Spinal cord (tissue), 9 donors: ENCODE measurements at regions not wholly inside any gene's neighbourhood (a gene's known extent, or its start where the extent isn't known, plus 50 kb on each side); places are given as distances from the start of the nearest gene placed in this dataset.
"Not testable (repeated sequence)": the region's sequence is repeated elsewhere in the genome, so short reads cannot be mapped to it uniquely, and the experiment has no call there.

ENCODE experiments used
- DNase-seq, 6 donors: peaks; one replicate each; pipeline versions ENCODE4 v3.0.0 to v3.0.0-alpha.2; 2013 to 2015; ENCODE audit warnings: low spot score in 6 of 6, low read depth in 4 of 6
- H3K27ac ChIP-seq: one replicate; pipeline ENCODE4 v1.5.1; 2013; ENCODE audit warnings: low read depth, low read length, control low read depth
- H3K27me3 ChIP-seq: one replicate; pipeline ENCODE4 v1.6.1; 2013; ENCODE audit warnings: low read length; ENCODE audit not compliant: control insufficient read depth, insufficient read depth
- H3K36me3 ChIP-seq: one replicate; pipeline ENCODE4 v1.6.1; 2013; ENCODE audit warnings: low read length; ENCODE audit not compliant: control insufficient read depth, insufficient read depth
- H3K4me1 ChIP-seq: one replicate; pipeline ENCODE4 v1.6.1; 2013; ENCODE audit warnings: low read length; ENCODE audit not compliant: control insufficient read depth, insufficient read depth
- H3K4me3 ChIP-seq: one replicate; pipeline ENCODE4 v1.5.1; 2013; ENCODE audit warnings: low read depth, low read length, control low read depth
- H3K9me3 ChIP-seq: one replicate; pipeline ENCODE4 v1.6.1; 2013; ENCODE audit warnings: low read length; ENCODE audit not compliant: control insufficient read depth, insufficient read depth
- WGBS: methylation state at CpG from one replicate; pipeline ENCODE4 v1.1.5; 2013; ENCODE audit warnings: missing lambda C conversion rate; ENCODE audit not compliant: insufficient coverage; 5-methylcytosine and 5-hydroxymethylcytosine counted together
- donor health status: healthy.

DNA sequence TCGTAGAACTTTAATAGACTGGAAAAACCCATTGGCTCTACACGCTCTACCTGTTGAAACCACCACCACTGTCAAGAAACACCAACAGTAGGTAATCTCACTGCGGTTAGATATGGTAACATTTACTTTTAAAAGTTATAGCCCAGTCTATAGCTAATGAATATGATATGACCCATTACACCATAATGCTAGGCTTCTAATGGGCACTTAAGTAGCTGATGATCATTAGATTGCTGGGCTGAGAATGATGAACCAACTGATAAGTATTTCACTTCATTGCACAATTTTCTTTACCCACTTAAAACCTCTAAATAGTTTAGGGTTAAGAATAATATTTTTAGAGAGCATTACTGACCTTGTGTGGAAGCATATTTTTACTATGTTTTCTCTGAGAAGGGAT is 788.9 kb upstream of the CA10 start:
- no peaks in the 10 kb centered on the region for H3K36me3 ChIP-seq
- DNase-seq = no peak
- no peaks in the 10 kb centered on the region for H3K4me1 ChIP-seq
- WGBS = no CpG with 5 or more reads among the region's 3 CpGs
- H3K27ac ChIP-seq = no peak overlapping the region
- no peaks in the 10 kb centered on the region for H3K9me3 ChIP-seq
- no peak overlapping the region for H3K4me3 ChIP-seq
- no peaks in the 10 kb centered on the region for H3K27me3 ChIP-seq

DNA sequence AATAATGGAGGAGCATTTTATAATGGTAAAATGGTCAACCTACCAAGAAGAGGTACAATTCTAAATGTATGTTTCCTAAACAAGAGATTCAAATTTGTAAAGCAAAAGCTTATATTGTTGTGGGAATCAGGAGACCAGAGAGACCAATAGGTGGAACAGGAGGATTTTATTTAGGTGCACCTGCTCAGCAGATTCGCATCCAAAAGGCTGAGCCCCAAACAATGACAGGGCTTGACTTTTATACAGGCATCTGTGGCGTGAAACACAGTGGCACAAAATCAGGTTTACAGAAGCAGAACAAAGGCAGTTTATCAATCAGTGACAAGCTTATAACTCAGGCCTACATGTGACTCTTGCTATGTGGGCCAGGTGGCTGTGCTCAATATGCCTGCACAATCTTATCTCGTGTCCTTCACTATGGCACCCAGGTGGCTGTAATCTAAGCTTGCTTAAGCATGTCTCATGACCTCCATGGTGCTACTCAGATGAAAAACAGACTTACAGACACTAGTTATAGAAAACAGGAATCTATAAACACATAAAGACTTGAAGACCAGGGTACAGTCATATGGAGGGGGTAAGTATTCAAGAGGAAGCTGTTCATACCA is 780.2 kb upstream of the CA10 start:
- Histone ChIP-seq H3K27me3 (no peaks in the 10 kb centered on the region), H3K9me3 (no peaks in the 10 kb centered on the region), H3K4me3 (no peak overlapping the region), H3K27ac (no peak overlapping the region), H3K36me3 (no peaks in the 10 kb centered on the region), H3K4me1 (no peaks in the 10 kb centered on the region)
- WGBS = 93% methylated on average over 3 of the region's 3 CpGs
- DNase-seq = no peak

DNA sequence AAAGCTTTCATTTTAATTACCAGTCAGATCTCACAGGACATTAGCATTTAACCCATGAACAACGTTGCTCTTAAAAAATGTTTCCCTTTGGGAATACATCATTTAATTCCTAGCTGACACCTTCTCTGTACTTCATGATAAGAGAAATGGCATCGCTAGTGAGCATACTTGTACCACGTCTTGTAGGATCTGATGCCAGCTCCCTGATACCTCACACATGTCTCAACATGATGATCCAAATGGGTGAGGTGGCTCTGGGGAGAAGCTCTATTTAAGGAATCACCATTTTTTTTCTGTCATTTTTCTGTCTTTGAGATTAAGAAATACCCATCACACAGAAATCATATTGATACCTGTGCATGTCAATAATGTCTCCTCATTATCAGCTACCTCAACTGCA is 772.1 kb upstream of the CA10 start:
- H3K27ac ChIP-seq = no peak overlapping the region
- H3K36me3 ChIP-seq = no peaks in the 10 kb centered on the region
- H3K4me1 ChIP-seq = no peaks in the 10 kb centered on the region
- WGBS = 100% methylated on average over 1 of the region's 3 CpGs
- H3K9me3 ChIP-seq = no peaks in the 10 kb centered on the region
- H3K4me3 ChIP-seq = no peak overlapping the region
- H3K27me3 ChIP-seq = no peaks in the 10 kb centered on the region
- peak in 1 of 6 donors; percentile 3 for DNase-seq

DNA sequence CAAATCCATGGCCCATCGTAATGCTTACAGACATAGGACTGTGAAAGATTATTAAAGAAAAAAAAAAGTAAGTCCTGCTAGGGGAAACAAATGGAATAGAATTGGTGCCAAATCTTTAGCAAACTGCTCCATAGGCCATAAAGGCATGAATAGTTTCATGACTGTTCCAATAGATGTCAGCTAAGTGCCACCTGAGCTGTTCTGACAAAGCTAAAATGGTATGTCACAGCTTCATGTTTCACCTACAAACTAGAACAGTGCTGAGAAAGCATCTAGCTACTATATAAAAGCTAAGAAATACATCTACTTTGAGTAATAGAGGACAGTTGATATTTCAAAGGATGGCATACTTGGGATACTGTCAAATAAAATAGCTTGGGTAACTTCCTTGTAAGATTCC is 771.6 kb upstream of the CA10 start:
- WGBS = no CpG with 5 or more reads among the region's 1 CpG

DNA sequence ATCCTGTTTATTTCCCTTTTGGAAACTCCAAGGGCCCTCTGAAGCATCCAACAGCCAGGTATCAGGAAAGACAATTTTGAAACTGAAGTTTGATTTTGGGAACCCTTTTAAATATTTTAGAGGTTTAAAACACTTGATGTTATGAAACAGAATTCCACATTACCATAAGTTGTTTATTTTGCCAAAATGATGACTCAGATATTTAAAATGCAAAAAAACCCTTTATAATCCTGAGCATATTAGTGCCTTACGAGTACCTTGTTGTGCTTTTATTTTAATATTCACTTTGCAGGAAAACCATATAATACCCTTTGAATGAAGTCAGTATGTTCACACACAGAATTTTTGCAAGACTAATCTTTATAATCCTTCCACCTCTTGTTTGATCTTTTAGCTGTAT is 765.1 kb upstream of the CA10 start:
- H3K36me3 ChIP-seq = no peaks in the 10 kb centered on the region
- H3K27me3 ChIP-seq = no peaks in the 10 kb centered on the region
- no peaks in the 10 kb centered on the region for H3K9me3 ChIP-seq
- DNase-seq = no peak
- no peak overlapping the region for H3K4me3 ChIP-seq
- no peaks in the 10 kb centered on the region for H3K4me1 ChIP-seq
- no CpG with 5 or more reads among the region's 1 CpG for WGBS
- H3K27ac ChIP-seq = no peak overlapping the region

More for the DNA sequence above, 771.6 kb upstream of the CA10 start:
- Histone ChIP-seq H3K4me1 (no peaks in the 10 kb centered on the region), H3K9me3 (no peaks in the 10 kb centered on the region), H3K27me3 (no peaks in the 10 kb centered on the region), H3K36me3 (no peaks in the 10 kb centered on the region), H3K27ac (no peak overlapping the region), H3K4me3 (no peak overlapping the region)
- no peak for DNase-seq

DNA sequence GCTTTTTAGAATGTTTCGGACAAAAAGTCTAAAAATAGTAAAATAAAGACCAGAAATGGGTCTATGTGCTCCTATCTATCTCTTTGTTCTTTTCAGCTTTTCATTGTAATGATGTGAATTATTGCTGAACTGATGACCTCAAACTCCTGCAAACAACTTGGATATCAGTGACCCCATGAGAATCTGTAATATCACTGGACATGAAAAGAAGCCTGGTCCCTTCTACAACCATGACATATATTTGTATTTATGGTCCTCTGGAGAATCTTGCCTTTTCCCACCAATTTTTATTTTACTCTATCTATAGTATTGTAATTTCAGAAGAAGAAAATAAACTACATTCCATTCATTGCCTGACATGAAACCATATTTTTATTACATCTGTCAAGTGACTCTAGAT is 740.7 kb upstream of the CA10 start:
- no peak for DNase-seq
- no peak overlapping the region for H3K4me3 ChIP-seq
- no peaks in the 10 kb centered on the region for H3K4me1 ChIP-seq
- no peaks in the 10 kb centered on the region for H3K9me3 ChIP-seq
- no peaks in the 10 kb centered on the region for H3K36me3 ChIP-seq
- H3K27me3 ChIP-seq = no peaks in the 10 kb centered on the region
- WGBS = no CpG with 5 or more reads among the region's 1 CpG
- H3K27ac ChIP-seq = no peak overlapping the region

DNA sequence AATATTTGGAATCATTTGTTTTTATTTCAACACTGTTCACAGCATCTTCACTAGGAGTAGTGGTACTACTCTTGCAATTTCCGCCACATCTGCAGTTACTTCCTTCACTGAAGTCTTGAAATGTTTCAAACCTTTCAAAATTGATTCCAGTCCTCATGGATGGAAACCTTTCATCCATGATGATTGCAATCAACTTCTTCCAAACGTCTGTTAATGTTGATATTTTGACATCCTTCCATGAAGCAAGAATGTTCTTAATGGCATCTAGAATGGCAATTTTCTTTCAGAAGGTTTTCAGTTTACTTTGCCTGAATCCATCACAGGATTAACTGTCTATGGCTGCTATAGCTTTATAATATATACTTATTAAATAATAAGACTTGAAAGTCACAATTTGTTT is 736.8 kb upstream of the CA10 start:
- H3K4me1 ChIP-seq = no peaks in the 10 kb centered on the region
- H3K27me3 ChIP-seq = no peaks in the 10 kb centered on the region
- H3K27ac ChIP-seq = no peak overlapping the region
- no peaks in the 10 kb centered on the region for H3K9me3 ChIP-seq
- no peaks in the 10 kb centered on the region for H3K36me3 ChIP-seq
- DNase-seq = no peak
- WGBS = no CpG with 5 or more reads among the region's 2 CpGs
- no peak overlapping the region for H3K4me3 ChIP-seq

DNA sequence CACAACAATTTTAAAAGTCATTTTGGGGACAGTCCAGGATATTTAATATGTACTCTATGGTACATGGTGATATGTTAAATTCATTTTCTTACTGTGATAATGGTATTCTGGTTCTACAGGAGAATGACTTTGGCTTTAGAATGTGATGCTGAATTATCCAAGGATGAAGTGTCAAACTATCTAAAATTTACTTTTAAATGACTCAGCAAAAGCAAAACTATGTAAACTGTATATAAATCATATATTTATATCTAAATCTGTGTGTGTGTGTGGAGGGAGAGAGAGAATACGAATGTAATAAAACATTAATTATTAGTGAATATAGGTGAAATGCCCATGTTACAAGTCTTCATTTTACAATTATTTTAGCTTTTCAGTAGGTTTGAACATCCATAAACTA is 733.8 kb upstream of the CA10 start:
- no peaks in the 10 kb centered on the region for H3K27me3 ChIP-seq
- no peaks in the 10 kb centered on the region for H3K4me1 ChIP-seq
- no peak for DNase-seq
- H3K36me3 ChIP-seq = no peaks in the 10 kb centered on the region
- WGBS = no CpG with 5 or more reads among the region's 1 CpG
- no peak overlapping the region for H3K4me3 ChIP-seq
- no peaks in the 10 kb centered on the region for H3K9me3 ChIP-seq
- H3K27ac ChIP-seq = no peak overlapping the region

DNA sequence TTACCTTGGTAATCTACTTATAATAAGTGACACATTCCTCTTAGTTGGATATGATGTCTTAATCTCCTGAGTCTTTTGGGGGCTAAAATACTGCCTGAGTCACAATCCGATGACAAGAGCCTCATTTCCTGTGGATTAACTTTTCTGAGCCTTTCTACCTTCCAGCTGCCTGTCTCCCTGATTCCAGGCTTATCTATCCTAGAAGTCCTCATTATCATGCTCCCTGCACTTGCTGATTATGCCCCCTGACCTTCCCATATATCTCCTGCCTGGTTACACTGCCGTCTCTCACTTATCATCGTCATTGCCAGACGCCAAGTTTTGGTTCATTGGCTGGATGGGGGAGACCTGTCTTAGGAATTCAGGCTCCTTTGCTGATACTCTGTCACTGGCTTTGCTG is 727.4 kb upstream of the CA10 start:
- H3K27ac ChIP-seq = no peak overlapping the region
- 80% methylated on average over 1 of the region's 4 CpGs for WGBS

DNA sequence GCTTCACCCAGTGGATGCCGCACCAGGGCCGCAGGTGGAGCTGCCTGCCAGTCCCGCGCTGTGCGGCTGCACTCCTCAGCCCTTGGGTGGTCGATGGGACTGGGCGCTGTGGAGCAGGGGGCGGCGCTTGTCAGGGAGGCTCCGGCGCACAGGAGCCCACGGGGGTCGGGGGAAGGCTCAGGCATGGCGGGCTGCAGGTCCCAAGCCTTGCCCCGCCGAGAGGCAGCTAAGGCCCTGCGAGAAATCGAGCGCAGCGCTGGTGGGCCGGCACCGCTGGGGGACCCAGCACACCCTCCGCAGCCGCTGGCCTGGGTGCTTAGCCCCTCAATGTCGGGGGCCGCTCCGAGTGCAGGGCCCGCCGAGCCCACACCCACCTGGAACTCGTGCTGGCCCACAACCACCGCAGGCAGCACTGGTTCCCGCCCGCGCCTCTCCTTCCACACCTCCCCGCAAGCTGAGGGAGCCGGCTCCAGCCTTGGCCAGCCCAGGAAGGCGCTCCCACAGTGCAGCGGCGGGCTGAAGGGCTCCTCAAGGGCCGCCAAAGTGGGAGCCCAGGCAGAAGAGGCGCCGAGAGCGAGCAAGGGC is 725.5 kb upstream of the CA10 start:
- not testable (repeated sequence) for H3K4me3 ChIP-seq
- 46% methylated on average over 43 of the region's 43 CpGs for WGBS

More for the DNA sequence above, 727.4 kb upstream of the CA10 start:
- H3K4me1 ChIP-seq = peaks cover 5% of the 10 kb centered on the region
- no peaks in the 10 kb centered on the region for H3K27me3 ChIP-seq
- peak in 1 of 6 donors; percentile 4 for DNase-seq
- no peaks in the 10 kb centered on the region for H3K36me3 ChIP-seq
- H3K9me3 ChIP-seq = no peaks in the 10 kb centered on the region
- H3K4me3 ChIP-seq = no peak overlapping the region

More for the DNA sequence above, 725.5 kb upstream of the CA10 start:
- H3K4me1 ChIP-seq, H3K27ac ChIP-seq, H3K27me3 ChIP-seq, H3K36me3 ChIP-seq, DNase-seq, H3K9me3 ChIP-seq: not testable (repeated sequence)
